ENCODE measurements at regions not wholly inside any gene's neighbourhood (a gene's known extent, or its start where the extent isn't known, plus 50 kb on each side); places are given as distances from the start of the nearest gene placed in this dataset.

GRCh38 chr3:137264071-137264820, 306.5 kb downstream of the IL20RB start:
- TF ChIP-seq POLR2AphosphoS5 (IDR thresholded peaks at IDR 0.05) = no peak
- no peak for TF ChIP-seq CTCF (IDR thresholded peaks at IDR 0.05)
- no peak for TF ChIP-seq POLR2A (IDR thresholded peaks at IDR 0.05)
- TF ChIP-seq EP300 (IDR thresholded peaks at IDR 0.05) = no peak
- no peaks in the 10 kb centered on the region for H3K4me1 ChIP-seq
- H3K4me3 ChIP-seq = no peak overlapping the region
- no peaks in the 10 kb centered on the region for H3K36me3 ChIP-seq
- no peaks in the 10 kb centered on the region for H3K27me3 ChIP-seq
- ATAC-seq (ENCODE audit: low FRiP score in 2 of 2) = peak in 1 of 2 donors; percentile 36
- H3K9me3 ChIP-seq = no peaks in the 10 kb centered on the region
- 31 to 41% methylated on average over 13 to 14 of the region's 14 CpGs for WGBS, 2 donors
- peak in 1 of 2 donors; percentile 16 for DNase-seq
- no peak overlapping the region for H3K27ac ChIP-seq

GRCh38 chr3:137264843-137265330, 307.1 kb downstream of the IL20RB start:
- no peaks in the 10 kb centered on the region for H3K4me1 ChIP-seq
- H3K36me3 ChIP-seq = no peaks in the 10 kb centered on the region
- H3K4me3 ChIP-seq = no peak overlapping the region
- H3K9me3 ChIP-seq = no peaks in the 10 kb centered on the region
- 69 to 75% methylated on average over 3 of the region's 3 CpGs for WGBS, 2 donors
- DNase-seq (no peak), ATAC-seq (ENCODE audit: low FRiP score in 2 of 2) (no peak)
- TF ChIP-seq POLR2AphosphoS5 (IDR thresholded peaks at IDR 0.05) (no peak), CTCF (IDR thresholded peaks at IDR 0.05) (no peak), EP300 (IDR thresholded peaks at IDR 0.05) (no peak), POLR2A (IDR thresholded peaks at IDR 0.05) (no peak)
- no peak overlapping the region for H3K27ac ChIP-seq
- no peaks in the 10 kb centered on the region for H3K27me3 ChIP-seq

GRCh38 chr3:137282871-137283270, 325.1 kb downstream of the IL20RB start:
- Histone ChIP-seq H3K27ac (no peak overlapping the region), H3K36me3 (no peaks in the 10 kb centered on the region), H3K4me1 (no peaks in the 10 kb centered on the region), H3K27me3 (no peaks in the 10 kb centered on the region), H3K9me3 (no peaks in the 10 kb centered on the region), H3K4me3 (no peak overlapping the region)
- DNase-seq (no peak), ATAC-seq (ENCODE audit: low FRiP score in 2 of 2) (no peak)
- TF ChIP-seq EP300 (IDR thresholded peaks at IDR 0.05) (no peak), POLR2AphosphoS5 (IDR thresholded peaks at IDR 0.05) (no peak), POLR2A (IDR thresholded peaks at IDR 0.05) (no peak), CTCF (IDR thresholded peaks at IDR 0.05) (no peak)

- H3K4me3 ChIP-seq = no peak overlapping the region
- WGBS, 2 donors = 81 to 94% methylated on average over 2 of the region's 2 CpGs
- no peaks in the 10 kb centered on the region for H3K9me3 ChIP-seq
- no peaks in the 10 kb centered on the region for H3K4me1 ChIP-seq
- H3K27ac ChIP-seq = no peak overlapping the region
- DNase-seq = no peak
- no peak for ATAC-seq (ENCODE audit: low FRiP score in 2 of 2)
- H3K27me3 ChIP-seq = no peaks in the 10 kb centered on the region
- TF ChIP-seq POLR2A (IDR thresholded peaks at IDR 0.05) (no peak), EP300 (IDR thresholded peaks at IDR 0.05) (no peak), POLR2AphosphoS5 (IDR thresholded peaks at IDR 0.05) (no peak), CTCF (IDR thresholded peaks at IDR 0.05) (no peak)
- H3K36me3 ChIP-seq = no peaks in the 10 kb centered on the region
These were observed 328.1 kb downstream of the IL20RB start for GRCh38 chr3:137285924-137286323.

GRCh38 chr3:137293086-137293485, 335.3 kb downstream of the IL20RB start:
- DNase-seq = no peak
- TF ChIP-seq CTCF (IDR thresholded peaks at IDR 0.05) (no peak), POLR2A (IDR thresholded peaks at IDR 0.05) (no peak), POLR2AphosphoS5 (IDR thresholded peaks at IDR 0.05) (no peak)

More at GRCh38 chr3:137293086-137293485, 335.3 kb downstream of the IL20RB start:
- Histone ChIP-seq H3K36me3 (no peaks in the 10 kb centered on the region), H3K4me1 (no peaks in the 10 kb centered on the region), H3K9me3 (no peaks in the 10 kb centered on the region), H3K4me3 (no peak overlapping the region), H3K27ac (no peak overlapping the region), H3K27me3 (no peaks in the 10 kb centered on the region)
- ATAC-seq (ENCODE audit: low FRiP score in 2 of 2) = no peak
- WGBS, 2 donors = 79 to 91% methylated on average over 1 of the region's 1 CpG

Data from upper lobe of left lung (tissue), 6 donors.